ENCODE measurements at regions not wholly inside any gene's neighbourhood (a gene's known extent, or its start where the extent isn't known, plus 50 kb on each side); places are given as distances from the start of the nearest gene placed in this dataset.
"Not testable (repeated sequence)": the region's sequence is repeated elsewhere in the genome, so short reads cannot be mapped to it uniquely, and the experiment has no call there.

GRCh38 chr2:12020833-12021469 lies 274.5 kb downstream of the LPIN1 start:
- Mint-ChIP-seq H3K27me3 (ENCODE audit: low read depth) (peaks cover 18% of the 10 kb centered on the region), H3K4me3 (ENCODE audit: unreplicated experiment) (no peak overlapping the region), H3K9me3 (ENCODE audit: low read depth) (peaks cover 17% of the 10 kb centered on the region), H3K4me1 (ENCODE audit: low read depth) (peaks cover 9% of the 10 kb centered on the region), H3K27ac (ENCODE audit: unreplicated experiment) (no peak overlapping the region), H3K36me3 (ENCODE audit: low read depth) (peaks cover 10% of the 10 kb centered on the region)
- TF ChIP-seq CTCF (IDR thresholded peaks at IDR 0.05) = no peak
- no peak for DNase-seq (ENCODE audit: low spot score)

GRCh38 chr2:12024197-12024907 lies 277.9 kb downstream of the LPIN1 start:
- H3K27me3 Mint-ChIP-seq (ENCODE audit: low read depth); H3K27ac Mint-ChIP-seq (ENCODE audit: unreplicated experiment); H3K4me1 Mint-ChIP-seq (ENCODE audit: low read depth); H3K4me3 Mint-ChIP-seq (ENCODE audit: unreplicated experiment); DNase-seq (ENCODE audit: low spot score): not testable (repeated sequence)
- H3K36me3 Mint-ChIP-seq (ENCODE audit: low read depth) = peaks cover 10% of the 10 kb centered on the region
- H3K9me3 Mint-ChIP-seq (ENCODE audit: low read depth) = peaks cover 17% of the 10 kb centered on the region

GRCh38 chr2:12027136-12027535 lies 280.7 kb downstream of the LPIN1 start:
- H3K36me3 Mint-ChIP-seq (ENCODE audit: low read depth) = no peaks in the 10 kb centered on the region
- peaks cover 9% of the 10 kb centered on the region for H3K4me1 Mint-ChIP-seq (ENCODE audit: low read depth)
- no peak overlapping the region for H3K27ac Mint-ChIP-seq (ENCODE audit: unreplicated experiment)
- H3K27me3 Mint-ChIP-seq (ENCODE audit: low read depth) = no peaks in the 10 kb centered on the region
- no peak for DNase-seq (ENCODE audit: low spot score)
- no peak for TF ChIP-seq CTCF (IDR thresholded peaks at IDR 0.05)
- H3K4me3 Mint-ChIP-seq (ENCODE audit: unreplicated experiment) = no peak overlapping the region
- H3K9me3 Mint-ChIP-seq (ENCODE audit: low read depth) = no peaks in the 10 kb centered on the region

- H3K27me3 Mint-ChIP-seq (ENCODE audit: low read depth) = no peaks in the 10 kb centered on the region
- H3K9me3 Mint-ChIP-seq (ENCODE audit: low read depth) = no peaks in the 10 kb centered on the region
- H3K4me3 Mint-ChIP-seq (ENCODE audit: unreplicated experiment) = no peak overlapping the region
Measured at GRCh38 chr2:12031866-12032265, 285.4 kb downstream of the LPIN1 start.

GRCh38 chr2:12032398-12032797 lies 286.0 kb downstream of the LPIN1 start:
- Mint-ChIP-seq H3K36me3 (ENCODE audit: low read depth) (no peaks in the 10 kb centered on the region), H3K27me3 (ENCODE audit: low read depth) (no peaks in the 10 kb centered on the region), H3K4me3 (ENCODE audit: unreplicated experiment) (no peak overlapping the region), H3K4me1 (ENCODE audit: low read depth) (peaks cover 17% of the 10 kb centered on the region), H3K9me3 (ENCODE audit: low read depth) (no peaks in the 10 kb centered on the region), H3K27ac (ENCODE audit: unreplicated experiment) (no peak overlapping the region)
- peak; percentile 27 for TF ChIP-seq CTCF (IDR thresholded peaks at IDR 0.05)
- no peak for DNase-seq (ENCODE audit: low spot score)

More at GRCh38 chr2:12031866-12032265, 285.4 kb downstream of the LPIN1 start:
- Mint-ChIP-seq H3K36me3 (ENCODE audit: low read depth) (no peaks in the 10 kb centered on the region), H3K27ac (ENCODE audit: unreplicated experiment) (no peak overlapping the region), H3K4me1 (ENCODE audit: low read depth) (peaks cover 17% of the 10 kb centered on the region)
- no peak for TF ChIP-seq CTCF (IDR thresholded peaks at IDR 0.05)
- DNase-seq (ENCODE audit: low spot score) = no peak

Data from chondrocyte (in vitro differentiated cells).